Gastrocnemius medialis (tissue), 4 donors: ENCODE measurements at regions not wholly inside any gene's neighbourhood (a gene's known extent, or its start where the extent isn't known, plus 50 kb on each side); places are given as distances from the start of the nearest gene placed in this dataset.
"Not testable (repeated sequence)": the region's sequence is repeated elsewhere in the genome, so short reads cannot be mapped to it uniquely, and the experiment has no call there.

Experiments
- ATAC-seq, 2 donors: fragments of 150-250 bp; one replicate each; pipeline ENCODE4 v1.9.1; 2016
- DNase-seq, 2 donors: peaks; one replicate each; pipeline ENCODE4 v3.0.0-alpha.2; 2019
- H3K27ac ChIP-seq, 4 donors: fragments of 200-600 bp; sonication (generic); 1 replicate in 1 of 4; 2 replicates in 3 of 4; pipeline ENCODE4 v1.5.1; 2016 to 2018; ENCODE audit warnings: mild to moderate bottlenecking in 2 of 4, moderate library complexity in 1 of 4
- H3K27me3 ChIP-seq, 3 donors: fragments of 200-600 bp; sonication (generic) in 2 of 3; 1 replicate in 1 of 3; 2 replicates in 2 of 3; pipeline versions ENCODE4 v1.5.1 to v1.6.0; 2016 to 2019; ENCODE audit warnings: mild to moderate bottlenecking in 1 of 3, moderate library complexity in 1 of 3
- H3K36me3 ChIP-seq, 2 donors: fragments of 200-600 bp; sonication (generic) in 1 of 2; one replicate each; pipeline ENCODE4 v1.5.1; 2017 to 2018
- H3K4me1 ChIP-seq, 2 donors: fragments of 200-600 bp; sonication (generic) in 1 of 2; one replicate each; pipeline ENCODE4 v1.5.1; 2016 to 2017; ENCODE audit warnings: mild to moderate bottlenecking in 2 of 2
- H3K4me3 ChIP-seq, 4 donors: fragments of 200-600 bp; sonication (generic) in 3 of 4; 1 replicate in 1 of 4; 2 replicates in 3 of 4; pipeline ENCODE4 v1.5.1; 2016 to 2019; ENCODE audit warnings: mild to moderate bottlenecking in 2 of 4
- H3K9me3 ChIP-seq, 3 donors: fragments of 200-600 bp; sonication (generic) in 2 of 3; 1 replicate in 1 of 3; 2 replicates in 2 of 3; pipeline ENCODE4 v1.5.1; 2016 to 2019
- CTCF ChIP-seq, 5 experiments: fragments of 450-650 bp in 3 of 5; fragments of 200-600 bp in 2 of 5; sonication (generic) in 2 of 5; IDR thresholded peaks in 4 of 5; conservative IDR thresholded peaks in 1 of 5; 1 replicate in 4 of 5; 2 replicates in 1 of 5; pipeline ENCODE4 v1.5.1; 2016 to 2019; ENCODE audit warnings: antibody characterized with exemption in 5 of 5, mild to moderate bottlenecking in 3 of 5, moderate library complexity in 3 of 5
- POLR2A ChIP-seq, 2 donors: fragments of 450-650 bp; IDR thresholded peaks; one replicate each; pipeline ENCODE4 v1.6.1; 2017; ENCODE audit warnings: antibody characterized with exemption in 2 of 2, mild to moderate bottlenecking in 2 of 2, moderate library complexity in 2 of 2
- in situ Hi-C, 4 donors: fragments of 200-750 bp; cut with MboI; loops; one replicate each; pipeline versions ENCODE4 v1.15.0 to v1.8.0; 2017; ENCODE audit warnings: low sequenced_read_pairs in 4 of 4
- intact Hi-C: fragments of 100-400 bp; cut with DNase I; formaldehyde crosslinking; loops from one replicate; pipeline ENCODE4 v1.15.1; 2023; ENCODE audit warnings: low total_unique reads

GRCh38 chr15:44861439-44861910 lies 95.0 kb upstream of the TERB2 start:
- in situ Hi-C loops, result loop anchor here in 1 of 4 donors (25.0 kb wide), 1 partner anchor 176 kb away; no protein-coding TSS in a partner anchor
- no peaks in the 10 kb centered on the region for H3K9me3 ChIP-seq
- no peaks in the 10 kb centered on the region for H3K36me3 ChIP-seq
- DNase-seq (no peak), ATAC-seq (no peak)
- intact Hi-C loops, result no loop called here
- no peak overlapping the region for H3K27ac ChIP-seq
- H3K4me1 ChIP-seq, result no peaks in the 10 kb centered on the region
- no peaks in the 10 kb centered on the region for H3K27me3 ChIP-seq
- no peak overlapping the region for H3K4me3 ChIP-seq
- TF ChIP-seq POLR2A (IDR thresholded peaks at IDR 0.05) (no peak), CTCF (IDR thresholded peaks at IDR 0.05 in 4 of 5, conservative IDR thresholded peaks at IDR 0.05 in 1 of 5) (no peak)

GRCh38 chr15:44861917-44862316 lies 94.6 kb upstream of the TERB2 start:
- in situ Hi-C loops (loop anchor here in 1 of 4 donors (25.0 kb wide), 1 partner anchor 175 kb away; no protein-coding TSS in a partner anchor), intact Hi-C loops (no loop called here)
- no peak for ATAC-seq

GRCh38 chr15:44862866-44863265 lies 93.6 kb upstream of the TERB2 start:
- H3K9me3 ChIP-seq, H3K4me1 ChIP-seq, intact Hi-C loops, DNase-seq, H3K27me3 ChIP-seq, H3K36me3 ChIP-seq, H3K27ac ChIP-seq, H3K4me3 ChIP-seq, ATAC-seq: not testable (repeated sequence)
- in situ Hi-C loops, result loop anchor here in 1 of 4 donors (25.0 kb wide), 1 partner anchor 174 kb away; no protein-coding TSS in a partner anchor

More at GRCh38 chr15:44861917-44862316, 94.6 kb upstream of the TERB2 start:
- H3K27me3 ChIP-seq, result no peaks in the 10 kb centered on the region
- no peaks in the 10 kb centered on the region for H3K4me1 ChIP-seq
- TF ChIP-seq CTCF (IDR thresholded peaks at IDR 0.05 in 4 of 5, conservative IDR thresholded peaks at IDR 0.05 in 1 of 5) (no peak), POLR2A (IDR thresholded peaks at IDR 0.05) (no peak)
- H3K4me3 ChIP-seq, result no peak overlapping the region
- no peak for DNase-seq
- H3K9me3 ChIP-seq, result no peaks in the 10 kb centered on the region
- H3K36me3 ChIP-seq, result no peaks in the 10 kb centered on the region
- H3K27ac ChIP-seq, result no peak overlapping the region

GRCh38 chr15:44868100-44868499 lies 88.4 kb upstream of the TERB2 start:
- H3K4me3 ChIP-seq, H3K9me3 ChIP-seq, H3K27me3 ChIP-seq, ATAC-seq, DNase-seq, intact Hi-C loops, H3K4me1 ChIP-seq, H3K36me3 ChIP-seq, H3K27ac ChIP-seq: not testable (repeated sequence)
- in situ Hi-C loops, result loop anchor here in 1 of 4 donors (25.0 kb wide), 1 partner anchor 169 kb away; no protein-coding TSS in a partner anchor

- intact Hi-C loops, result not testable (repeated sequence)
Measured at GRCh38 chr15:44870125-44870524, 86.4 kb upstream of the TERB2 start.

GRCh38 chr15:44873103-44873502 lies 83.4 kb upstream of the TERB2 start:
- Histone ChIP-seq H3K27ac (no peak overlapping the region), H3K4me1 (no peaks in the 10 kb centered on the region), H3K4me3 (no peak overlapping the region), H3K9me3 (no peaks in the 10 kb centered on the region), H3K27me3 (no peaks in the 10 kb centered on the region), H3K36me3 (no peaks in the 10 kb centered on the region)
- DNase-seq, result no peak
- in situ Hi-C loops, result loop anchor here in 1 of 4 donors (25.0 kb wide), 1 partner anchor 164 kb away; no protein-coding TSS in a partner anchor
- ATAC-seq, result no peak
- intact Hi-C loops, result no loop called here
- no peak for TF ChIP-seq POLR2A (IDR thresholded peaks at IDR 0.05)
- TF ChIP-seq CTCF (IDR thresholded peaks at IDR 0.05 in 4 of 5, conservative IDR thresholded peaks at IDR 0.05 in 1 of 5), result no peak

More at GRCh38 chr15:44870125-44870524, 86.4 kb upstream of the TERB2 start:
- DNase-seq, H3K36me3 ChIP-seq, H3K9me3 ChIP-seq, ATAC-seq, H3K4me3 ChIP-seq, H3K27ac ChIP-seq, H3K27me3 ChIP-seq, H3K4me1 ChIP-seq: not testable (repeated sequence)
- in situ Hi-C loops, result loop anchor here in 1 of 4 donors (25.0 kb wide), 1 partner anchor 167 kb away; no protein-coding TSS in a partner anchor
